Progenitor cell of endocrine pancreas (in vitro differentiated cells): ENCODE measurements at regions not wholly inside any gene's neighbourhood (a gene's known extent, or its start where the extent isn't known, plus 50 kb on each side); places are given as distances from the start of the nearest gene placed in this dataset.
A peak's percentile ranks its signal among the peaks of the same experiment; 100 is the strongest.

Experiments
- DNase-seq: peaks from one replicate; pipeline ENCODE4 v3.0.0; 2021; ENCODE audit warnings: low spot score; ENCODE audit not compliant: unreplicated experiment
- H3K27ac Mint-ChIP-seq: 2 replicates; pipeline ENCODE4 v1.8.0; 2021; ENCODE audit warnings: mild to moderate bottlenecking, moderate library complexity, mixed read lengths
- H3K27me3 Mint-ChIP-seq: 2 replicates; pipeline ENCODE4 v1.8.0; 2021; ENCODE audit warnings: mixed read lengths
- H3K36me3 Mint-ChIP-seq: 2 replicates; pipeline ENCODE4 v1.8.0; 2022; ENCODE audit warnings: mixed read lengths; ENCODE audit not compliant: insufficient read depth
- H3K4me1 Mint-ChIP-seq: 2 replicates; pipeline ENCODE4 v1.8.0; 2021; ENCODE audit warnings: low read depth, mixed read lengths
- H3K4me3 Mint-ChIP-seq: 2 replicates; pipeline ENCODE4 v1.8.0; 2021; ENCODE audit warnings: low read depth, mild to moderate bottlenecking, moderate library complexity, mixed read lengths
- H3K9me3 Mint-ChIP-seq: 2 replicates; pipeline ENCODE4 v1.8.0; 2021; ENCODE audit warnings: low read depth, mixed read lengths
- TF ChIP-seq, protein P1 (sequence below): fragments of 200-600 bp; sonication (generic); IDR thresholded peaks from one replicate; pipeline ENCODE4 v1.5.0; 2021; ENCODE audit warnings: antibody characterized with exemption, mild to moderate bottlenecking; ENCODE audit not compliant: unreplicated experiment

- TF ChIP-seq, protein P1, sequence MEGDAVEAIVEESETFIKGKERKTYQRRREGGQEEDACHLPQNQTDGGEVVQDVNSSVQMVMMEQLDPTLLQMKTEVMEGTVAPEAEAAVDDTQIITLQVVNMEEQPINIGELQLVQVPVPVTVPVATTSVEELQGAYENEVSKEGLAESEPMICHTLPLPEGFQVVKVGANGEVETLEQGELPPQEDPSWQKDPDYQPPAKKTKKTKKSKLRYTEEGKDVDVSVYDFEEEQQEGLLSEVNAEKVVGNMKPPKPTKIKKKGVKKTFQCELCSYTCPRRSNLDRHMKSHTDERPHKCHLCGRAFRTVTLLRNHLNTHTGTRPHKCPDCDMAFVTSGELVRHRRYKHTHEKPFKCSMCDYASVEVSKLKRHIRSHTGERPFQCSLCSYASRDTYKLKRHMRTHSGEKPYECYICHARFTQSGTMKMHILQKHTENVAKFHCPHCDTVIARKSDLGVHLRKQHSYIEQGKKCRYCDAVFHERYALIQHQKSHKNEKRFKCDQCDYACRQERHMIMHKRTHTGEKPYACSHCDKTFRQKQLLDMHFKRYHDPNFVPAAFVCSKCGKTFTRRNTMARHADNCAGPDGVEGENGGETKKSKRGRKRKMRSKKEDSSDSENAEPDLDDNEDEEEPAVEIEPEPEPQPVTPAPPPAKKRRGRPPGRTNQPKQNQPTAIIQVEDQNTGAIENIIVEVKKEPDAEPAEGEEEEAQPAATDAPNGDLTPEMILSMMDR = no peak
- H3K36me3 Mint-ChIP-seq = no peaks in the 10 kb centered on the region
- H3K4me3 Mint-ChIP-seq = no peak overlapping the region
- no peak overlapping the region for H3K27ac Mint-ChIP-seq
- peaks cover 1% of the 10 kb centered on the region for H3K4me1 Mint-ChIP-seq
- no peaks in the 10 kb centered on the region for H3K9me3 Mint-ChIP-seq
- H3K27me3 Mint-ChIP-seq = peaks cover 22% of the 10 kb centered on the region
- no peak for DNase-seq
Measured at GRCh38 chr1:88300752-88301263, 383.3 kb upstream of the PKN2 start.

GRCh38 chr1:88302843-88303486 is 381.1 kb upstream of the PKN2 start:
- Mint-ChIP-seq H3K9me3 (no peaks in the 10 kb centered on the region), H3K27me3 (peaks cover 21% of the 10 kb centered on the region), H3K36me3 (no peaks in the 10 kb centered on the region), H3K27ac (no peak overlapping the region), H3K4me1 (peaks cover 1% of the 10 kb centered on the region), H3K4me3 (no peak overlapping the region)
- DNase-seq = no peak
- TF ChIP-seq, protein P1 = peak; percentile 71

- Mint-ChIP-seq H3K4me3 (no peak overlapping the region), H3K27me3 (no peaks in the 10 kb centered on the region), H3K4me1 (no peaks in the 10 kb centered on the region), H3K9me3 (peaks cover 8% of the 10 kb centered on the region), H3K36me3 (no peaks in the 10 kb centered on the region), H3K27ac (no peak overlapping the region)
- no peak for DNase-seq
- TF ChIP-seq, protein P1 = no peak
Measured at GRCh38 chr1:88311265-88311664, 372.8 kb upstream of the PKN2 start.

DNA sequence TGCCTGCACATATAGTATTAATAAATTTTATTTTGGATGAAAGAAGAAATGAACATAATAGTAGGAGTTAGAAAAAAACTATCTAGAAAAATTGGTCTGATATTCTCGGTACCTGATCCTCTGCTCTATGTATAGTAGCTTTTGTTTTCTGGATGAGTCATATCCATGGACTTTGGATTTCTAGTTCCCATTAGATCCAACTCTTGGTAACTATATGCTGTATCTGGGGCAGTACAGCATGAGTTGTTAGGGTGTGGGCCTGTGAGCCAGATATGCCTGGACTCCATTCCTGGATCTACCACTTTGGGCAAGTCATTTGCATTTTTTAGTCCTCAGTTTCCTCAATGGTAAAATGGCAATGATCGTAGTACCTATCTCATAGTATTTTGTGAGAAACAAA is 372.2 kb upstream of the PKN2 start:
- Mint-ChIP-seq H3K4me1 (no peaks in the 10 kb centered on the region), H3K36me3 (no peaks in the 10 kb centered on the region), H3K27me3 (no peaks in the 10 kb centered on the region), H3K27ac (no peak overlapping the region), H3K4me3 (no peak overlapping the region), H3K9me3 (peaks cover 8% of the 10 kb centered on the region)
- TF ChIP-seq, protein P1 = no peak
- DNase-seq = no peak

DNA sequence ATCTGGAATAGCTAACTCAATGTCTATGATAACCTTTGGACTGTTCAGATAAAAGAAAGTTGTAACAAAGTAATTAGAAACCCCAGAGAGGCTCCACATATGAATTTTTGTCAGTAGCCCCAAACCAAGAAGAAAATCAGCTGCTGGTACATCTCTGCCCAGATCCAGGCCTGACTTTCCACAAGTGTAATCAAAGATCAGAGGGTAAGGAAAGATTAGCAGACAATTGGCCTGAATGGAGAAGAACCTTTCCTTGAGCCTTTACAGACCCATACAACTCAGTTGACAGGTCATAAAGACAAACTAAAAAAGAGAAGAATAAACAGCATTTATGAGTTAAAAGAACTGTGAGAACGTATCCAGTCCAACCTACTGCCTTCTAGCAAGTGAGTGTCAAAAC is 366.7 kb upstream of the PKN2 start:
- no peaks in the 10 kb centered on the region for H3K9me3 Mint-ChIP-seq
- TF ChIP-seq, protein P1 = no peak
- peaks cover 1% of the 10 kb centered on the region for H3K4me1 Mint-ChIP-seq
- DNase-seq = no peak
- no peak overlapping the region for H3K4me3 Mint-ChIP-seq
- H3K36me3 Mint-ChIP-seq = no peaks in the 10 kb centered on the region
- no peak overlapping the region for H3K27ac Mint-ChIP-seq
- H3K27me3 Mint-ChIP-seq = no peaks in the 10 kb centered on the region
